ENCODE measurements at regions not wholly inside any gene's neighbourhood (a gene's known extent, or its start where the extent isn't known, plus 50 kb on each side); places are given as distances from the start of the nearest gene placed in this dataset.

DNA sequence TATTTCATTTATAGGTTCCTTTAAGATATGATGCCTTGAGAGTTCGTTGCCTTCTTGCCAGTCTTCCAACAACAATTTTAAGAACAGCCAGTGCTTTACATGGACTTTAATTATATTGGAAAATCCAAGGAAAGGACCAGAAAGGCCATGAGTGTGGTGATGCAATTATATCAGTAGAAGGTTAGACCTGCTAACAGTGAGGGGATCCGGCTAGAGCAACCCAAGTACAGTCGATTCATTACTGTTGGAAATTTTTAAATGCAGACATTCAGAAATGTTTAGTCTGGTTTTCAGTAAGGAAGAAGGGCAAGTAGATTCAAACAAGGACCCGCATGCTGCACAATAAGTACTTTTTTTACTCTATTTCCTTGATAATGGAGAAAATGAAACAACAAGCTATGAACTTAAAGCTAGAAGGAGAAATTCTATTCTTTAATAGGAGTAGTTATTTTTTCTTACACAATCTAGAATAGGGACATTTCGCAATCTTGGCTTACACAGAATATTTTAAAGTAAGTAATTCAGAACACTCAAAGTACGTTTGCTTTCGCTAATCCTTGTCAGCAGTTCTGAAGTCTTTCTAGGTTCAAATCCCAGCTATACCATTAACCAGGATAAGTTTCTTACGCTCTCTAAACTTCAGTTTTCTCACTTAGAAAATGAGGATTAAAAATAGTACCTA, 405.5 kb downstream of the MEIS1 start:
- Histone ChIP-seq H4K20me1 (ENCODE audit: insufficient read depth, low read length) (no peaks in the 10 kb centered on the region), H3K79me2 (ENCODE audit: low read length) (no peaks in the 10 kb centered on the region), H3K4me3 (ENCODE audit: low read length) (no peak overlapping the region), H3K27me3 (replicated peaks; ENCODE audit: insufficient read depth, low read length) (no peaks in the 10 kb centered on the region), H3K9me3 (replicated peaks; ENCODE audit: insufficient read depth, low read length) (no peaks in the 10 kb centered on the region), H3K4me1 (ENCODE audit: low read length) (no peaks in the 10 kb centered on the region), H3K9me2 (replicated peaks; ENCODE audit: insufficient read depth, low read length) (no peaks in the 10 kb centered on the region), H3F3A (ENCODE audit: insufficient read depth, low read length) (no peaks in the 10 kb centered on the region), H3K36me3 (replicated peaks; ENCODE audit: insufficient read depth, low read length) (no peaks in the 10 kb centered on the region), H2AFZ (ENCODE audit: low read length) (no peak overlapping the region), H3K9ac (ENCODE audit: low read length) (no peak overlapping the region), H3K4me2 (ENCODE audit: low read depth, low read length) (no peak overlapping the region), H3K27ac (ENCODE audit: low read length) (no peak overlapping the region)
- TF ChIP-seq, protein P1, sequence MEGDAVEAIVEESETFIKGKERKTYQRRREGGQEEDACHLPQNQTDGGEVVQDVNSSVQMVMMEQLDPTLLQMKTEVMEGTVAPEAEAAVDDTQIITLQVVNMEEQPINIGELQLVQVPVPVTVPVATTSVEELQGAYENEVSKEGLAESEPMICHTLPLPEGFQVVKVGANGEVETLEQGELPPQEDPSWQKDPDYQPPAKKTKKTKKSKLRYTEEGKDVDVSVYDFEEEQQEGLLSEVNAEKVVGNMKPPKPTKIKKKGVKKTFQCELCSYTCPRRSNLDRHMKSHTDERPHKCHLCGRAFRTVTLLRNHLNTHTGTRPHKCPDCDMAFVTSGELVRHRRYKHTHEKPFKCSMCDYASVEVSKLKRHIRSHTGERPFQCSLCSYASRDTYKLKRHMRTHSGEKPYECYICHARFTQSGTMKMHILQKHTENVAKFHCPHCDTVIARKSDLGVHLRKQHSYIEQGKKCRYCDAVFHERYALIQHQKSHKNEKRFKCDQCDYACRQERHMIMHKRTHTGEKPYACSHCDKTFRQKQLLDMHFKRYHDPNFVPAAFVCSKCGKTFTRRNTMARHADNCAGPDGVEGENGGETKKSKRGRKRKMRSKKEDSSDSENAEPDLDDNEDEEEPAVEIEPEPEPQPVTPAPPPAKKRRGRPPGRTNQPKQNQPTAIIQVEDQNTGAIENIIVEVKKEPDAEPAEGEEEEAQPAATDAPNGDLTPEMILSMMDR (IDR thresholded peaks at IDR 0.05; ENCODE audit: low read length) = no peak
- no peak for TF ChIP-seq EZH2 (optimal IDR thresholded peaks at IDR 0.05; ENCODE audit: low read depth, low read length)
- no peak for TF ChIP-seq EZH2phosphoT487 (IDR thresholded peaks at IDR 0.05; ENCODE audit: low read length)
- DNase-seq = no peak

GRCh38 chr2:66843847-66844246, 408.9 kb downstream of the MEIS1 start:
- DNase-seq = no peak
- Histone ChIP-seq H3K27me3 (replicated peaks; ENCODE audit: insufficient read depth, low read length) (no peaks in the 10 kb centered on the region), H3K79me2 (ENCODE audit: low read length) (no peaks in the 10 kb centered on the region), H2AFZ (ENCODE audit: low read length) (no peak overlapping the region), H3K4me2 (ENCODE audit: low read depth, low read length) (no peak overlapping the region), H4K20me1 (ENCODE audit: insufficient read depth, low read length) (no peaks in the 10 kb centered on the region), H3K9me2 (replicated peaks; ENCODE audit: insufficient read depth, low read length) (no peaks in the 10 kb centered on the region), H3F3A (ENCODE audit: insufficient read depth, low read length) (no peaks in the 10 kb centered on the region), H3K27ac (ENCODE audit: low read length) (no peak overlapping the region), H3K9ac (ENCODE audit: low read length) (no peak overlapping the region), H3K4me3 (ENCODE audit: low read length) (no peak overlapping the region), H3K4me1 (ENCODE audit: low read length) (no peaks in the 10 kb centered on the region), H3K36me3 (replicated peaks; ENCODE audit: insufficient read depth, low read length) (no peaks in the 10 kb centered on the region), H3K9me3 (replicated peaks; ENCODE audit: insufficient read depth, low read length) (no peaks in the 10 kb centered on the region)
- TF ChIP-seq, protein P1 (IDR thresholded peaks at IDR 0.05; ENCODE audit: low read length) = no peak
- TF ChIP-seq EZH2phosphoT487 (IDR thresholded peaks at IDR 0.05; ENCODE audit: low read length) (no peak), EZH2 (optimal IDR thresholded peaks at IDR 0.05; ENCODE audit: low read depth, low read length) (no peak)

GRCh38 chr2:66845307-66845706, 410.4 kb downstream of the MEIS1 start:
- H3K9ac ChIP-seq (ENCODE audit: low read length) = no peak overlapping the region
- no peaks in the 10 kb centered on the region for H3K9me2 ChIP-seq (replicated peaks; ENCODE audit: insufficient read depth, low read length)
- no peak overlapping the region for H3K4me2 ChIP-seq (ENCODE audit: low read depth, low read length)
- no peak overlapping the region for H3K4me3 ChIP-seq (ENCODE audit: low read length)
- H3F3A ChIP-seq (ENCODE audit: insufficient read depth, low read length) = no peaks in the 10 kb centered on the region
- H3K9me3 ChIP-seq (replicated peaks; ENCODE audit: insufficient read depth, low read length) = no peaks in the 10 kb centered on the region
- H3K36me3 ChIP-seq (replicated peaks; ENCODE audit: insufficient read depth, low read length) = no peaks in the 10 kb centered on the region
- H4K20me1 ChIP-seq (ENCODE audit: insufficient read depth, low read length) = no peaks in the 10 kb centered on the region
- H2AFZ ChIP-seq (ENCODE audit: low read length) = no peak overlapping the region
- no peaks in the 10 kb centered on the region for H3K79me2 ChIP-seq (ENCODE audit: low read length)
- no peak for DNase-seq
- H3K4me1 ChIP-seq (ENCODE audit: low read length) = no peaks in the 10 kb centered on the region
- no peaks in the 10 kb centered on the region for H3K27me3 ChIP-seq (replicated peaks; ENCODE audit: insufficient read depth, low read length)
- TF ChIP-seq EZH2phosphoT487 (IDR thresholded peaks at IDR 0.05; ENCODE audit: low read length) (no peak), EZH2 (optimal IDR thresholded peaks at IDR 0.05; ENCODE audit: low read depth, low read length) (no peak)
- TF ChIP-seq, protein P1 (IDR thresholded peaks at IDR 0.05; ENCODE audit: low read length) = no peak
- H3K27ac ChIP-seq (ENCODE audit: low read length) = no peak overlapping the region

Measured in MM.1S (cell line).